GM23248 (cell line): ENCODE measurements at regions not wholly inside any gene's neighbourhood (a gene's known extent, or its start where the extent isn't known, plus 50 kb on each side); places are given as distances from the start of the nearest gene placed in this dataset.

Experiments used
- EZH2 ChIP-seq: fragments of 200-600 bp; sonication (generic); IDR thresholded peaks from 2 replicates; pipeline ENCODE4 v1.6.1; 2018; ENCODE audit warnings: antibody characterized with exemption, mild to moderate bottlenecking; ENCODE audit not compliant: insufficient read depth, poor library complexity, severe bottlenecking
- EZH2phosphoT487 ChIP-seq: fragments of 200-600 bp; sonication (generic); IDR thresholded peaks from 2 replicates; pipeline ENCODE4 v1.6.1; 2018; ENCODE audit warnings: antibody characterized with exemption, moderate library complexity, mild to moderate bottlenecking, low read depth; ENCODE audit not compliant: insufficient read depth

DNA sequence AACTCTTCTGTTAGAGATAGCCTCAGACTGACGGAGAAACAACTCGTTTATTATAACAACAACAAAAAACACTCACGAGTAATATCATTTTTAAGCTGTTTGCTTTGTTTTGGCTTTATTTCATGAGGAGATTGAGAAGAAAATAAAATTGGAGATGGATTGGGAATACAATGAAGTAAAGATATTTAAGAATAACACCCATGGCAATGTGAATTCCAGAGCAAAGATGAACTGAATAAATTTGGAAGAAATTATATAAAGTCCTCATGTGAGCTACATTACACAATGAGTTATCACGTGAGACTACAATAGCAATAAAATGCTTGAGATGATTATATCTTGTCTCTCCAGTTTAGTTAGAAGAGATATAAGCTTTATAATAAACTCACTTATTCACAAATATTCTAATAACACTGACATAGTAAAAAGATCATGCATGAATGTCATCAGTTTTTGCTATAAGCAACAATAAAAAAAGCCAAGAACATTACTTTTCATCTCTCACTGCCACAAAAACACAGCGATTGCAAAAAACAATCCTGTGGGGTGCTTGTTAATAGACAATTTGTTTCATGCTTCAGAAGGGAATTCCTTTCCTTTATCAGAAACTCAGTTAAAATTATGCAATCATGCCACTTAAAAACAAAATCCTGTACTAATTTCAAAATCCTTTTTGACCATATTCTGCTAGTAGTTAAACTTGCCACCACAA is 696.7 kb upstream of the MARCKS start:
- TF ChIP-seq EZH2 (no peak), EZH2phosphoT487 (no peak)
